Thyroid gland (tissue), 4 donors: ENCODE measurements at regions not wholly inside any gene's neighbourhood (a gene's known extent, or its start where the extent isn't known, plus 50 kb on each side); places are given as distances from the start of the nearest gene placed in this dataset.

Source experiments
- DNase-seq, 2 donors: peaks; one replicate each; pipeline ENCODE4 v3.0.0-alpha.2; 2019
- H3K27ac ChIP-seq, 3 donors: fragments of 200-600 bp; sonication (generic); 1 replicate in 2 of 3; 2 replicates in 1 of 3; pipeline ENCODE4 v1.5.1; 2016 to 2019; ENCODE audit warnings: mild to moderate bottlenecking in 1 of 3, moderate library complexity in 1 of 3
- H3K27me3 ChIP-seq: fragments of 200-600 bp; sonication (generic); one replicate; pipeline ENCODE4 v1.5.1; 2019
- H3K36me3 ChIP-seq, 2 donors: fragments of 200-600 bp; sonication (generic); one replicate each; pipeline ENCODE4 v1.5.1; 2016 to 2019
- H3K4me1 ChIP-seq, 2 donors: fragments of 200-600 bp; sonication (generic); one replicate each; pipeline ENCODE4 v1.5.1; 2017 to 2019
- H3K4me3 ChIP-seq, 3 donors: fragments of 200-600 bp; sonication (generic); replicated peaks in 1 of 3; 1 replicate in 2 of 3; 2 replicates in 1 of 3; pipeline ENCODE4 v1.5.1; 2016; ENCODE audit warnings: mild to moderate bottlenecking in 1 of 3
- H3K9me3 ChIP-seq: fragments of 200-600 bp; sonication (generic); one replicate; pipeline ENCODE4 v1.5.1; 2017
- CTCF ChIP-seq, 6 experiments: fragments of 200-600 bp in 3 of 6; fragments of 450-650 bp in 3 of 6; sonication (generic) in 3 of 6; IDR thresholded peaks; one replicate each; pipeline ENCODE4 v1.5.1; 2016 to 2019; ENCODE audit warnings: antibody characterized with exemption in 6 of 6, mild to moderate bottlenecking in 2 of 6, inconsistent platforms in 1 of 6, moderate library complexity in 1 of 6
- POLR2A ChIP-seq, 2 donors: fragments of 450-650 bp; IDR thresholded peaks; one replicate each; pipeline ENCODE4 v1.6.1; 2017; ENCODE audit warnings: antibody characterized with exemption in 2 of 2, mild to moderate bottlenecking in 2 of 2, moderate library complexity in 1 of 2
- WGBS, 2 donors: methylation state at CpG; one replicate each; pipeline ENCODE4 v1.1.5; 2017; 5-methylcytosine and 5-hydroxymethylcytosine counted together
- intact Hi-C: fragments of 100-400 bp; cut with DNase I; formaldehyde crosslinking; loops from one replicate; pipeline ENCODE4 v1.15.1; 2023

DNA sequence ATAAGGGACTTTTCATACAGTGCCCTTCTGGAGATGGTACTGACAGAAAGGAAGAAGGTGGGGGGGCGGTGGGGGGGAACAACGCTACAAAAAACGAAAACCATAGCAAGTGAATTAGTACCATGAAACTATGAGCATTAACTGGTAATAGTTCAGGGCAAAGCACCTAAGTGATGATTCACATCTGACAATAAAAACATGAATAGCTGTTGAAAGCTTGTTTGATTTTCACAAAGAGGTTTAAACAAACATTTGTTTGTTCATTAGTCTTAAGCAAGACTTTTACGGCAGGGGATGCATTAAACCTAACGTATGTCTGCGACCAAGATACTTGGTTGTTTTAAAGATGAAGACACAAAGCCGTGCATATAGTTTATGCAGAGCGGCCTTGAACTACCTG lies 177.5 kb downstream of the LMO4 start:
- no peaks in the 10 kb centered on the region for H3K27me3 ChIP-seq
- H3K4me1 ChIP-seq: no peaks in the 10 kb centered on the region
- 66 to 67% methylated on average over 8 of the region's 8 CpGs for WGBS, 2 donors
- TF ChIP-seq CTCF (IDR thresholded peaks at IDR 0.05) (no peak), POLR2A (IDR thresholded peaks at IDR 0.05) (no peak)
- H3K27ac ChIP-seq: no peak overlapping the region
- DNase-seq: no peak
- intact Hi-C loops: loop anchor here (5.0 kb wide), 1 partner anchor 174 kb away; no protein-coding TSS in a partner anchor
- H3K4me3 ChIP-seq: no peak overlapping the region
- H3K36me3 ChIP-seq: no peaks in the 10 kb centered on the region
- no peaks in the 10 kb centered on the region for H3K9me3 ChIP-seq

DNA sequence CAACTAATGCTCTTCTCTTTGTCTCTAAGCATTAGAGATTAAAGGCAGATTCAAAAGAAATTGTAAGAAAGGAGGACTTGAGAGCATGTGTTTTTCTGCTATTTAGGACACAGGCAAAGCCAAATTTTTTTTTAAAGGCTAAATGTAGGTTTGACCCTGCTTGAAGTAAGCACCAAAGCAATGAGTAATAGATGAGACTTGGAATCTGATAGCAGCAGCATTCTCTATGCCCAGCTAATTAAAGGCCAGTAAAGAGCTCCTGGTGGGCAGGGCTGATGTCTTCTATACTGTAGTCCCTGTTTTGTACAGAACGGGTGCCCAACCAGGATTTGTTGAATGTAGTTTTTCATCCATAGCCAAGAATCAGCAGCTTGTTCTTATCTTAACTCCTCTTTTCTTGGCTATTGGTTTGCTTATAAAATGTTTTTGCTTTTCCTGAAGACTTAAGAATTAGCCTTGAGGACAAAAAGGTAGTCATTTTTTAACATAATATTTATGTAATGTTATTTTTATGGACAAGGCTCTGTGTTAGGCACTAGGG lies 179.6 kb downstream of the LMO4 start:
- H3K27ac ChIP-seq: no peak overlapping the region
- intact Hi-C loops: loop anchor here (5.0 kb wide), 1 partner anchor 176 kb away; no protein-coding TSS in a partner anchor
- no peaks in the 10 kb centered on the region for H3K27me3 ChIP-seq
- DNase-seq: no peak
- H3K9me3 ChIP-seq: no peaks in the 10 kb centered on the region
- H3K4me1 ChIP-seq: peaks cover 0 to 7% of the 10 kb centered on the region in 2 donors
- no peak for TF ChIP-seq CTCF (IDR thresholded peaks at IDR 0.05)
- TF ChIP-seq POLR2A (IDR thresholded peaks at IDR 0.05): no peak
- no peak overlapping the region for H3K4me3 ChIP-seq
- H3K36me3 ChIP-seq: no peaks in the 10 kb centered on the region
- 74 to 80% methylated on average over 1 of the region's 1 CpG for WGBS, 2 donors

GRCh38 chr1:87510540-87510939 lies 181.9 kb downstream of the LMO4 start:
- no peak for DNase-seq
- Histone ChIP-seq H3K9me3 (no peaks in the 10 kb centered on the region), H3K4me1 (peaks cover 0 to 7% of the 10 kb centered on the region in 2 donors), H3K27me3 (no peaks in the 10 kb centered on the region), H3K27ac (no peak overlapping the region), H3K4me3 (no peak overlapping the region), H3K36me3 (no peaks in the 10 kb centered on the region)
- 96 to 99% methylated on average over 3 of the region's 3 CpGs for WGBS, 2 donors
- no peak for TF ChIP-seq CTCF (IDR thresholded peaks at IDR 0.05)
- no peak for TF ChIP-seq POLR2A (IDR thresholded peaks at IDR 0.05)
- intact Hi-C loops: no loop called here

DNA sequence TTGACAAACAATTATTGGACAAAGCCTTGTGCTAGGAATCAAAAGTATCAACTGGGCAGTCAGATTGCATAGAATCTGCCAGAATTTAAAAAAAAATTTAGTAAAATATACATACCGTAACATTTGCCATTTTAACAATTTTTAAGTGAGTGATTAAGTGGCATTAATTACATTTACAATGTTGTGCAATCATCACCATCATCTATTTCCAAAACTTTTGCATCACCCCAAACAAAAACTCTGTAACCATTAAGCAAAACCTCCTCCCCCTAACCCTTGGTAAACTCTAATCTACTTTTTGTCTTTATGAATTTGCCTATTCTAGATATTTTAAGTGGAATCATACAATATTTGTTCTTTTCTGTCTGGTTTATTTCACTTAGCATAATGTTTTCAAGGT lies 182.8 kb downstream of the LMO4 start:
- intact Hi-C loops: no loop called here
- Histone ChIP-seq H3K27ac (peak overlapping the region in 1 of 3 donors; percentile 48), H3K4me1 (peaks cover 0 to 7% of the 10 kb centered on the region in 2 donors), H3K9me3 (no peaks in the 10 kb centered on the region), H3K4me3 (no peak overlapping the region), H3K27me3 (no peaks in the 10 kb centered on the region), H3K36me3 (no peaks in the 10 kb centered on the region)
- TF ChIP-seq POLR2A (IDR thresholded peaks at IDR 0.05): no peak
- no peak for TF ChIP-seq CTCF (IDR thresholded peaks at IDR 0.05)
- WGBS, 2 donors: 64 to 78% methylated on average over 1 of the region's 1 CpG
- DNase-seq: no peak

GRCh38 chr1:87512431-87512830 lies 183.8 kb downstream of the LMO4 start:
- TF ChIP-seq CTCF (IDR thresholded peaks at IDR 0.05) (no peak), POLR2A (IDR thresholded peaks at IDR 0.05) (no peak)
- H3K4me3 ChIP-seq: no peak overlapping the region
- no peak for DNase-seq
- no peak overlapping the region for H3K27ac ChIP-seq
- peaks cover 0 to 7% of the 10 kb centered on the region in 2 donors for H3K4me1 ChIP-seq
- H3K36me3 ChIP-seq: no peaks in the 10 kb centered on the region
- intact Hi-C loops: no loop called here
- no peaks in the 10 kb centered on the region for H3K27me3 ChIP-seq
- 88 to 92% methylated on average over 2 of the region's 2 CpGs for WGBS, 2 donors
- H3K9me3 ChIP-seq: no peaks in the 10 kb centered on the region
